ENCODE measurements at regions not wholly inside any gene's neighbourhood (a gene's known extent, or its start where the extent isn't known, plus 50 kb on each side); places are given as distances from the start of the nearest gene placed in this dataset.

DNA sequence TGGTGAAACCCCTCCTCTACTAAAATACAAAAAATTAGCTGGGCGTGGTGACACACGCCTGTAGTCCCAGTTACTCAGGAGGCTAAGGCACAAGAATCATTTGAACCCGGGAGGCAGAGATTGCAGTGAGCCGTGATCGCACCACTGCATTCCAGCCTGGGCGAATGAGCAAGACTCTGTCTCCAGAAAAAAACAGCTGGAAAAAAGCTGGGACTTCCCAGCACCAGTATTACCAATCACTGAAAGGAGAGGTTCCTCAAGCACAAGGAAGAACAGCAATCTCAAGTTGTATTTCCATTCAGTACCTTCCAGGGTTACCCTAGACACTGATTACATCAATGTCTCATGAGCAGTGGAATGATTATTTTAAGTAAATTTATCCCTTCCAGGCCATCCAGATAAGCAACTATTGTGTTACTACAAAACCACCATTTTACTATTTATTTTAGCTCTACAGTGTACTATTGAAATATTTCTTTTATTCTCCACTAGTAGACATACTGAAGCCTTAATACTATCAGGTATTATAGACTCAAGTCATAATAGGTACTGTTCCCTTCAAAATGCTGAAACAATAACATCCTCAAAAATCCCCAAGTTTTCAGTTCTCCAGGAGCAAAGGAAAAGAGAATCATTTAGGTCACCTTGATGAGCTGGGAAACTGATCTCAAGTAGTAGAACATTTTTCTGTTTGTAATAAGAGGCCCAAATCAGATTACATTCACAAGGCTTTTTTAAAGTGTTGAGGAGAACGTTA lies 54.8 kb upstream of the VGLL4 start:
- TF ChIP-seq POLR2AphosphoS5 (IDR thresholded peaks at IDR 0.05; ENCODE audit: borderline replicate concordance, low read depth, low read length), result no peak
- no peak for TF ChIP-seq EZH2 (IDR thresholded peaks at IDR 0.05)
- no peak for TF ChIP-seq FOXP2 (optimal IDR thresholded peaks at IDR 0.05; ENCODE audit: control extremely low read depth, extremely low read length, insufficient read depth)
